Central memory CD4-positive, alpha-beta T cell (primary cell): ENCODE measurements at regions not wholly inside any gene's neighbourhood (a gene's known extent, or its start where the extent isn't known, plus 50 kb on each side); places are given as distances from the start of the nearest gene placed in this dataset.

Experiments used
- DNase-seq: peaks from one replicate; pipeline ENCODE4 v3.0.0; 2022

DNA sequence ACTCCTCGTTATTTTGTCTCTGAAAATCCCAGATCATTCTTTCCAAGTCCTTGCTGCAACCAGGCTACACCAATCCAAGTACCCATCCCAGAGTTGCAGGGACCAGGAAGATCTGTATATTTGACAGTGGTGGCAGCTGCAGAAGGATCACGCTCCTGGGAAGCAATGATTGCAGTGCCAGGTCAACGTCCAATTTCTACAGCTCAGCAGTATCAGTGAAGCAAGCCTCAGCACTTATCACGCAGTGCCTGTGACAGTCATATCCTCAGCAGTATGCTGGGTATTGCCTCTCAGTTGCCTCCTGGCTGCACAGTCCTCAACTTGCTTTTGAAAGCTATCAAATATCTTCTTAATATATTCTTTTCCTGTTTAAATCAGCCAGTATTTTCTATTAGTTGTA, 66.7 kb downstream of the BARHL2 start:
- no peak for DNase-seq

DNA sequence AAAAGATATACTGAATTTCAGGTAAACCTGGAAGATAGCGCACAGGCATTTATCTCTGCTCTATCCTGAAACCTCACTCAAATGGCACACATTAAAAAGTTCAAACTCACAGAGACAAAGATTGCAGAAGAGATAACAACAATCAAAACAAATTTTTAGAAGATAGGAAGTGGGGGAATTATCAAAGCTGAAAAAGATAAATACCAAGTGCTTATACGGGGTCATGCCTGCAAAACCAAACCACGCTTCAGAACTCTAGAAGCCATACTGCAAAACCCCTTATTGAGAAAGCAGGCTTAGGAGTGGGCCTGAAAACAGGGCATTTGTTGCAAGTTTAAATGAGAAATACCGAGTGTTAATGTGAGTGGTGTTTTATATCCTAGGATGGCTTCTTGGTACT, 76.8 kb downstream of the BARHL2 start:
- DNase-seq: no peak

- DNase-seq: no peak
Observed at GRCh38 chr1:90622666-90623065, 94.4 kb downstream of the BARHL2 start.

GRCh38 chr1:90621986-90622385, 95.1 kb downstream of the BARHL2 start:
- DNase-seq: no peak

DNA sequence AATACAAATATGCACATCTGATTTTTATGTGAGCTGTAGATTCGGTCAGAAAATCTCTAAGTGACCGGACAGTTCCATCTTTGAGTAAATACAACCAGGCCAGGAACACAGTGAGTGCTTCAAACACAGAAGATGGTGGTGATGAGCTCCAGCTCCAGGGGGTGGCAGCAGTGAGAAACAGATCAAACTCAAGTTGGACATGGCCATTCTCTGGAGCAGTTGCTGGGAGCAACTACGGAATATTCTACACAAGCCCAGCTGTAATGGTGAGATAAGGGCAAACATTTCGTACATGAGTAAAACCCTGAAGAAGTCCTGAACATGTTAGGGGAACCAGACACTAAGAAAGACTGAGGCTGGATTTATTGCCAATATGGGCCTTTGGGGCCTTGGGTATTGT, 100.7 kb downstream of the BARHL2 start:
- no peak for DNase-seq

GRCh38 chr1:90614872-90615271, 102.2 kb downstream of the BARHL2 start:
- no peak for DNase-seq

- no peak for DNase-seq
Observed at GRCh38 chr1:90613371-90613770, 103.7 kb downstream of the BARHL2 start.

DNA sequence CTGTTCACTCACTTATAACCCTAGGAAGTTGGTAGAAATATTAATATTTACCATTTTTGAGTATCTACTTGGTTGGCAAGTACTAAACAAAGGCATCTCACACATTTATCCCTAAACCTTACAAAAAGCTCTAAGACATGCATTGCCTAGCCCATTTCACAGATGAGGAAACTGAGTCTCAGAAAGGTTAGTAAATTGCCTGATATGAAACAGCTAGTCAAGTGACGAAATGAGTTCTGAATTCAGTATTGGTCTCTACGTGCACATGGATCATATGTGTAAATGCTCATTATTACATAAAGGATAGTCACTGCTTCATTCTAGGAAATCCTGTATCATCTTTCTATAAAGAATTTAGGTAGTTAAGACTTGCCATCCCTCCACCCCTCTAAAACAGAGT, 105.1 kb downstream of the BARHL2 start:
- DNase-seq: no peak

GRCh38 chr1:90607736-90608135, 109.4 kb downstream of the BARHL2 start:
- no peak for DNase-seq

- no peak for DNase-seq
Observed at GRCh38 chr1:90605070-90605469, 112.0 kb downstream of the BARHL2 start.

- DNase-seq: no peak
Observed at GRCh38 chr1:90593312-90593711, 123.8 kb downstream of the BARHL2 start.

DNA sequence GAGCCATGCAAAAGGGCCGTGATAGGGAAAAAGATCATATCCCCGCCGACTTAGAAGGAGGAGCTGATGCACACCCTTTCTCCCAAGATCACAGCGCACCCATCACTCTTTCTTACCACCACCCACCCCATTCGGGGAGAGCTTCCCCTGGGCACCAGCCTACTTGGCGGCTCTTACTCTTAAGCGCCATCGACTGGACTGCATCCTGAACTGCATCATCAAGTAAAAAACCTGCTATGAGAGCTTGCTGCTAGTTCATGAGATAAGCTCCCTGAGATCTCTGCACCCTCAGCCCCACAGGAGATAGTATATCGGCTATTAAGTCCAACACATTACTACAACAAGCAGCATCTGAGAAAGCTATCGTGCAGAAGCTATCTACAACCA, 125.1 kb downstream of the BARHL2 start:
- DNase-seq: no peak

GRCh38 chr1:90591355-90591969, 125.6 kb downstream of the BARHL2 start:
- DNase-seq: no peak

- DNase-seq: no peak
Observed at GRCh38 chr1:90580176-90580575, 136.9 kb downstream of the BARHL2 start.

DNA sequence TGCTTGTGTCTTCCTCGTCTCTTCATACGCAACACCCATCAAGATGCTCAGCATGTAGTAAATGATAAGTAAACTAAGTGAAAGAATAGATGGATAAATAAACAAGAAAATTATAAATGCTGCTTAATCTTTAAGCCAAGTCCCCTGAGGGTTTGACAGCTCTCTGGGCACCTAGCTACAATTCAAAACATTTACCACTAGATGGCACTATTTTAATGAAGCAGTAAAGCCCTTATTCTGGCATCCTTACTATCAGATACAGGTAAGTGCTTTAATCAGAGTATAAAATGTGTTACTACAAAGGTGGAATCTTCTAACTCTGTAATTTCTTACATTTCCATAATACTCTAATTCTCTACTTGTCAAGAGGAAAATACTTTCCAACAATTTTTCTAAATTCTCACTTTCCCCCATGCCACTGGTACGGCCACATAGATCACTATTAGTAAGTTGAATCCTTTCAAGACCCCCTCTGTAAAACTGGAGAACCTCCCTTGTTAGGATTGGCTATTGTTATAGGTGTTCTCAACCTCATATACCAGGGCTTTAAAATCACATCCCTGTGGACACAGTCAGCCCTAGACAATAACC, 137.8 kb downstream of the BARHL2 start:
- DNase-seq: peak; percentile 13

DNA sequence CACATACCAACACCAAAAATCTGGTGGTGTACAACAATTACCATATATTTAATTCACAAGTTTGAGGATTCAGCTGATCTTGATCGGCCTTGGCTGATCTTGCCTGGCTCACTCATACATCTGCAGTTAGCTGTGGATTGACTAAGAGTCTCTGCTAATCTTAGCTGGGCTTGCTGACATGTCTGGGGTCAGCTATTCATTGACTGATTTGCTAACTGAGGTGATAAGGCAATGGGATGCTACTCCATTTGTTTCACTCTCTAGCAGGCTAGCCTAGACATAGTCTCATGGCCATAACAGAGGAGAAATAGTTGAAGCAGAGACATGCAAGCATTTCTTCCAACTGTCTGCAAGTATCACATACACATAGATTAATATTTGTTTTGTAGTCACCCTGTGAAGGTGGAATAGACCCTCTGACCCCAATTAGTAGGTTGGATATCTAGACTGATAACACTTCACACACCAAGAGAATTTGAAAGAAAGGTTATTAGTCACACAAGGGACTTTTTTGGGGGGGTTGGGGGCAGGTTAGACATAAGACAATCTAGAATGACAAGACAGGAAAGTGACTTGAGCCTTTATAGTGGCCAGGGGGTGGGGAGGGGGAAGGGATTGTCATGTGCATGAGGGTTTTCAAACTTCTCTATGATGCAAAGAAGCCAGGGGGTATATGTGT, 142.3 kb downstream of the BARHL2 start:
- DNase-seq: no peak

GRCh38 chr1:90573736-90574135, 143.4 kb downstream of the BARHL2 start:
- DNase-seq: no peak

DNA sequence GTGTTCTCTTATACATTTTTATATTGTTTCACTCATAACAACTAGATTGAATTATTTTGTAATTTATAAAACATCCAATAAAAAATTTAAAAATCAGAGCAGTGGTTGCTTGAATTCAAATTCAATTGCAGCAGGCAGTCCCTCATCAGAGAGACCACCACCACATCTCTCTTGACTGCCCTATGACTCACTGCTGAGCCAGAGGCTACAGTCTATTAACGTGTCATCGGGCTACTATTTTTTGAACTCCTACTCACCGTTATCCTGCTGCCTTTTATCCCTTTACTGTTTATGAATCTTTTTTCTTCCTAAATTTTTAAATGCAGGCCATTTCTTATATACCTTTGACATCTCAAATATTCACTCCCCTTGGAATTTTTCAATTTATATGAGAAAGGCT, 144.7 kb downstream of the BARHL2 start:
- DNase-seq: no peak

- no peak for DNase-seq
Observed at GRCh38 chr1:90568436-90568835, 148.7 kb downstream of the BARHL2 start.

DNA sequence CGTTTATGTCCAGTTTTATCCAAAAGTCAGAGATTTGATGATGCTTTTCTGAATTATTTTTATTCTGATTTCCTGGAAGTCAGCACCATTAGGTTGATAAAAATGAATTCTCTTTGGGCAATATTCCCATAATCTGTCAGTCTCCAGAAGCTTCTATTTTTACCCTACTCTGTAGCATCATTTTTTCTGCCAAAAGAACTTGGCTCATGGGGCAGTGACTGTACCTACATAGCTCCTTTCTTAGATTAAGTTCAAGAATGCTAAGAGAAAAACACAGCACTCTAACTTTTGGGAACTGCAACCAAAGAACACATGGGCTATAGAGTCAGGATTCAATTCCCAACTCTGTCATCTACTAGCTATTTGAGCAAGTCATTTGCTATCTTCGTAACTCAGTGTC, 152.9 kb downstream of the BARHL2 start:
- DNase-seq: no peak

DNA sequence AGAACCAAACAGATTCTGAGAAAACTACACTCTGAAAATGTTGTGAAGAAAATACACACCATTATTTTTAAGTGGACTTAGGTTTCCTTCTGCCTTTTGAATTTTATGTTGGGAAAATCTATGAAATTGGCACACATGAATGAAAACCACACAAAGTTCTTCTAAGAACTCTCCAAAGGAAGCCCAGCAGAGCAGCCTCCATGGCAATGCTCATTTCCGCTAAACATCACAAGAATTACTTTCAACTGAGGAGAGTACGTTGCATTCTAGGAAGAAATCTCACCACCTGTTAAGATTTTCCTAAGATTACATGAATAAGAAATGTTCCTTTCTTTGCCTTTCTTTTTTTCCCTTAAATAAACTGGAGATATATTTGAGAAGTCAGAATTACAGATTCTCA, 154.2 kb downstream of the BARHL2 start:
- no peak for DNase-seq

- DNase-seq: no peak
Observed at GRCh38 chr1:90561911-90562310, 155.2 kb downstream of the BARHL2 start.

- no peak for DNase-seq
Observed at GRCh38 chr1:90561103-90561783, 155.9 kb downstream of the BARHL2 start.
